AG04449 (cell line): ENCODE measurements at regions not wholly inside any gene's neighbourhood (a gene's known extent, or its start where the extent isn't known, plus 50 kb on each side); places are given as distances from the start of the nearest gene placed in this dataset.

Experiments
- CTCF ChIA-PET: fragments of 350-600 bp; formaldehyde crosslinking; extraction: SDS; loops from one replicate; lab custom pipeline; 2021; ENCODE audit warnings: antibody characterized with exemption; lab: Yijun Ruan, JAX
- POLR2A ChIA-PET: fragments of 400-600, 350-600 bp; formaldehyde crosslinking; extraction: SDS; loops from one replicate; lab custom pipeline; 2020; ENCODE audit warnings: antibody characterized with exemption, inconsistent platforms; lab: Yijun Ruan, JAX
- DNase-seq: peaks from one replicate; pipeline ENCODE4 v3.0.0-alpha.2; 2010; ENCODE audit warnings: low read depth, low spot score
- H3K4me3 ChIP-seq: 2 replicates; pipeline ENCODE4 v1.5.1; 2011; ENCODE audit warnings: low read depth, mild to moderate bottlenecking, control low read depth, low read length
- CTCF ChIP-seq: IDR thresholded peaks from one replicate; pipeline ENCODE4 v1.5.1; 2011; ENCODE audit warnings: mild to moderate bottlenecking, moderate library complexity, low read length, control low read depth, inconsistent platforms; ENCODE audit not compliant: insufficient read depth; ENCODE audit errors: missing control alignments

GRCh38 chr1:96643519-96643918, 78.1 kb upstream of the PTBP2 start:
- H3K4me3 ChIP-seq = no peak overlapping the region
- ChIA-PET CTCF (no interaction called here), POLR2A (no interaction called here)
- DNase-seq = no peak
- no peak for TF ChIP-seq CTCF

- CTCF ChIA-PET = no interaction called here
- no peak overlapping the region for H3K4me3 ChIP-seq
- POLR2A ChIA-PET = no interaction called here
- TF ChIP-seq CTCF = no peak
- DNase-seq = no peak
These were observed 72.3 kb upstream of the PTBP2 start for GRCh38 chr1:96649301-96649700.

- ChIA-PET POLR2A (no interaction called here), CTCF (no interaction called here)
- no peak for DNase-seq
- no peak overlapping the region for H3K4me3 ChIP-seq
- no peak for TF ChIP-seq CTCF
These were observed 70.1 kb upstream of the PTBP2 start for GRCh38 chr1:96651517-96651916.

GRCh38 chr1:96660051-96660450, 61.5 kb upstream of the PTBP2 start:
- DNase-seq = no peak
- no peak for TF ChIP-seq CTCF
- POLR2A ChIA-PET = no interaction called here
- H3K4me3 ChIP-seq = no peak overlapping the region
- CTCF ChIA-PET = no interaction called here

GRCh38 chr1:96660503-96660902, 61.1 kb upstream of the PTBP2 start:
- no peak for TF ChIP-seq CTCF
- peak; percentile 40 for DNase-seq
- H3K4me3 ChIP-seq = no peak overlapping the region
- CTCF ChIA-PET = no interaction called here
- POLR2A ChIA-PET = no interaction called here
